ENCODE measurements at regions not wholly inside any gene's neighbourhood (a gene's known extent, or its start where the extent isn't known, plus 50 kb on each side); places are given as distances from the start of the nearest gene placed in this dataset.

DNA sequence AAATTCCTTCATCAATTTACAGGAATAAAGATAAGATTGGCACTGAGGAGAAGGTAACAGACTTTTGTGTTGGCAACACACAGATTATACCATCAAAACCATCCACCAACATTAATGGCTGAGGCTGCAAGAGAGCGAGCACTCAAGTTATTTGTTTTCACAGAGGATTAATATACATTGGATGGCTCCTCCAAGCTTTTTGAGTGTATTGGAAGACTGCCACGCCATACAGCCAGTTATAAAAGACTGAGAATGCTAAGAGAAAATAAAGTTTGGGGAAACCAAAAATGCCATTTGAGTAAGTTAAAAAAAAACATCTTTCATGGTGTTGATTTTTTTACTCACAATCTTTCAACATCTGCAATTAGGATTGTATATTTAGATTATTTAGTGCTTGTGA is 973.8 kb upstream of the SLC35B3 start:
- TF ChIP-seq, protein P1, sequence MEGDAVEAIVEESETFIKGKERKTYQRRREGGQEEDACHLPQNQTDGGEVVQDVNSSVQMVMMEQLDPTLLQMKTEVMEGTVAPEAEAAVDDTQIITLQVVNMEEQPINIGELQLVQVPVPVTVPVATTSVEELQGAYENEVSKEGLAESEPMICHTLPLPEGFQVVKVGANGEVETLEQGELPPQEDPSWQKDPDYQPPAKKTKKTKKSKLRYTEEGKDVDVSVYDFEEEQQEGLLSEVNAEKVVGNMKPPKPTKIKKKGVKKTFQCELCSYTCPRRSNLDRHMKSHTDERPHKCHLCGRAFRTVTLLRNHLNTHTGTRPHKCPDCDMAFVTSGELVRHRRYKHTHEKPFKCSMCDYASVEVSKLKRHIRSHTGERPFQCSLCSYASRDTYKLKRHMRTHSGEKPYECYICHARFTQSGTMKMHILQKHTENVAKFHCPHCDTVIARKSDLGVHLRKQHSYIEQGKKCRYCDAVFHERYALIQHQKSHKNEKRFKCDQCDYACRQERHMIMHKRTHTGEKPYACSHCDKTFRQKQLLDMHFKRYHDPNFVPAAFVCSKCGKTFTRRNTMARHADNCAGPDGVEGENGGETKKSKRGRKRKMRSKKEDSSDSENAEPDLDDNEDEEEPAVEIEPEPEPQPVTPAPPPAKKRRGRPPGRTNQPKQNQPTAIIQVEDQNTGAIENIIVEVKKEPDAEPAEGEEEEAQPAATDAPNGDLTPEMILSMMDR (IDR thresholded peaks at IDR 0.05): no peak
- no peak for TF ChIP-seq POLR2A (IDR thresholded peaks at IDR 0.05)
